GM12878 (cell line): ENCODE measurements at regions not wholly inside any gene's neighbourhood (a gene's known extent, or its start where the extent isn't known, plus 50 kb on each side); places are given as distances from the start of the nearest gene placed in this dataset.

Experiments
- ATAC-seq: fragments of 200-7000 bp; cut with Tn5 transposase; 3 replicates; pipeline ENCODE4 v1.9.1; 2020; ENCODE audit warnings: mild to moderate bottlenecking, moderate library complexity
- BruUV-seq: library from RNA; stranded (reverse); fragments of 400-500 nt; replicated peaks from 2 replicates; lab custom pipeline; 2021; lab: Mats Ljungman, UMichigan
- CTCF ChIA-PET: fragments of 300-600 bp; sonication (Branson Sonifier 250); formaldehyde crosslinking; extraction: SDS; loops from one replicate; lab custom pipeline; 2021; ENCODE audit warnings: inconsistent platforms; lab: Yijun Ruan, JAX
- POLR2A ChIA-PET: fragments of 350-600 bp; formaldehyde crosslinking; extraction: SDS; loops from one replicate; lab custom pipeline; 2021; ENCODE audit warnings: inconsistent platforms; lab: Charles Lee
- RAD21 ChIA-PET: fragments of 300-600 bp; sonication (Branson Sonifier 250); formaldehyde crosslinking; loops from one replicate; lab custom pipeline; 2023; ENCODE audit warnings: antibody characterized with exemption; ENCODE audit not compliant: unreplicated experiment; lab: Charles Lee
- SMC1A ChIA-PET: fragments of 300-600 bp; sonication (Branson Sonifier 250); formaldehyde crosslinking; loops from one replicate; lab custom pipeline; 2023; ENCODE audit not compliant: unreplicated experiment, uncharacterized antibody; lab: Charles Lee
- DNase-seq: peaks from one replicate; pipeline ENCODE4 v3.0.0-alpha.2; 2011; ENCODE audit warnings: low read depth, low spot score
- FAIRE-seq: peaks from 3 replicates; lab custom pipeline; 2011; peaks lifted over from hg19 to GRCh38; lab: Jason Lieb, UNC
- H2AFZ ChIP-seq: 2 replicates; pipeline ENCODE4 v1.6.0; 2011; ENCODE audit warnings: low read depth, low read length, control low read depth; ENCODE audit not compliant: control insufficient read depth
- H3K27ac ChIP-seq: 2 replicates; pipeline ENCODE4 v1.5.1; 2011; ENCODE audit warnings: control low read depth; ENCODE audit not compliant: control insufficient read depth, insufficient read depth
- H3K27me3 ChIP-seq, 2 experiments: replicated peaks in 1 of 2; 2 replicates each; pipeline versions ENCODE4 v1.6.0 to v1.6.1; 2011; ENCODE audit warnings: low read length in 1 of 2; ENCODE audit not compliant: control insufficient read depth in 2 of 2, insufficient read depth in 2 of 2
- H3K36me3 ChIP-seq, 2 experiments: 2 replicates each; pipeline ENCODE4 v1.5.1; 2011; ENCODE audit warnings: low read length in 1 of 2; ENCODE audit not compliant: control insufficient read depth in 2 of 2, insufficient read depth in 2 of 2
- H3K4me1 ChIP-seq: 2 replicates; pipeline ENCODE4 v1.6.1; 2011; ENCODE audit warnings: mild to moderate bottlenecking, low read length, moderate library complexity, mixed read lengths; ENCODE audit not compliant: control insufficient read depth, insufficient read depth
- H3K4me2 ChIP-seq: 2 replicates; pipeline ENCODE4 v1.6.0; 2011; ENCODE audit warnings: control low read depth; ENCODE audit not compliant: control insufficient read depth, insufficient read depth
- H3K4me3 ChIP-seq: fragments of 200-600 bp; sonication (generic); 2 replicates; pipeline ENCODE4 v1.5.1; 2016
- H3K79me2 ChIP-seq: 2 replicates; pipeline ENCODE4 v1.6.0; 2011; ENCODE audit warnings: low read length; ENCODE audit not compliant: control insufficient read depth, insufficient read depth
- H3K9ac ChIP-seq: 2 replicates; pipeline ENCODE4 v1.8.0; 2011; ENCODE audit warnings: low read length, control low read depth, mixed read lengths; ENCODE audit not compliant: control insufficient read depth, insufficient read depth
- H3K9me3 ChIP-seq: replicated peaks from 3 replicates; pipeline ENCODE4 v1.5.1; 2011; ENCODE audit warnings: mild to moderate bottlenecking, low read length; ENCODE audit not compliant: control insufficient read depth, insufficient read depth
- H4K20me1 ChIP-seq: 2 replicates; pipeline ENCODE4 v1.6.0; 2011; ENCODE audit not compliant: control insufficient read depth, insufficient read depth
- EGR1 ChIP-seq, 2 experiments: IDR thresholded peaks; 1 replicate in 1 of 2; 2 replicates in 1 of 2; pipeline ENCODE4 v1.6.1; 2011 to 2012; ENCODE audit warnings: low read depth in 2 of 2, low read length in 2 of 2, borderline replicate concordance in 1 of 2, mild to moderate bottlenecking in 1 of 2, moderate library complexity in 1 of 2
- ESRRA ChIP-seq: IDR thresholded peaks from 2 replicates; pipeline ENCODE4 v1.6.1; 2012; ENCODE audit warnings: mild to moderate bottlenecking, low read length, improper control_type of control experiment
- GATAD2B ChIP-seq: fragments of 450-650 bp; conservative IDR thresholded peaks from 2 replicates; pipeline ENCODE4 v1.6.1; 2017; ENCODE audit warnings: low read depth, mild to moderate bottlenecking, moderate library complexity
- HDGF ChIP-seq: fragments of 450-650 bp; IDR thresholded peaks from 2 replicates; pipeline ENCODE4 v1.6.1; 2016; ENCODE audit warnings: antibody characterized with exemption
- IRF3 ChIP-seq: fragments of 450-650 bp; IDR thresholded peaks from 2 replicates; pipeline ENCODE4 v1.6.1; 2014; ENCODE audit warnings: mild to moderate bottlenecking
- IRF5 ChIP-seq: fragments of 450-650 bp; IDR thresholded peaks from 2 replicates; pipeline ENCODE4 v1.6.1; 2017; ENCODE audit warnings: borderline replicate concordance
- MAX ChIP-seq: IDR thresholded peaks from 2 replicates; pipeline ENCODE4 v1.6.1; 2012; ENCODE audit warnings: low read depth, low read length, improper control_type of control experiment
- MYC ChIP-seq: IDR thresholded peaks from 2 replicates; pipeline ENCODE4 v1.6.1; 2011; ENCODE audit warnings: mild to moderate bottlenecking, low read length, moderate library complexity, inconsistent platforms; ENCODE audit not compliant: insufficient read depth, insufficient replicate concordance, insufficient read length, severe bottlenecking
- NFIC ChIP-seq: IDR thresholded peaks from 2 replicates; pipeline ENCODE4 v1.6.1; 2012; ENCODE audit warnings: low read depth, mild to moderate bottlenecking, inconsistent platforms, low read length, moderate library complexity
- NKRF ChIP-seq: fragments of 450-650 bp; conservative IDR thresholded peaks from 2 replicates; pipeline ENCODE4 v1.6.1; 2017; ENCODE audit warnings: mild to moderate bottlenecking, moderate library complexity
- NR2F1 ChIP-seq: fragments of 450-650 bp; conservative IDR thresholded peaks from 2 replicates; pipeline ENCODE4 v1.6.1; 2017; ENCODE audit warnings: mild to moderate bottlenecking
- POLR2AphosphoS5 ChIP-seq: IDR thresholded peaks from 2 replicates; pipeline ENCODE4 v1.6.1; 2011; ENCODE audit warnings: mild to moderate bottlenecking, low read length, inconsistent platforms
- SIX5 ChIP-seq: IDR thresholded peaks from 2 replicates; pipeline ENCODE4 v1.6.1; 2011; ENCODE audit warnings: mild to moderate bottlenecking, low read depth, low read length, moderate library complexity; ENCODE audit not compliant: severe bottlenecking
- SREBF2 ChIP-seq: IDR thresholded peaks from 2 replicates; pipeline ENCODE4 v1.6.1; 2012; ENCODE audit warnings: mild to moderate bottlenecking, low read length
- SRF ChIP-seq, 2 experiments: IDR thresholded peaks; 2 replicates each; pipeline ENCODE4 v1.6.1; 2011; ENCODE audit warnings: low read depth in 2 of 2, low read length in 2 of 2, mild to moderate bottlenecking in 1 of 2, moderate library complexity in 1 of 2
- STAT1 ChIP-seq: fragments of 450-650 bp; conservative IDR thresholded peaks from 2 replicates; pipeline ENCODE4 v1.6.1; 2014; ENCODE audit warnings: antibody characterized with exemption, mild to moderate bottlenecking
- TCF12 ChIP-seq: IDR thresholded peaks from 2 replicates; pipeline ENCODE4 v1.6.1; 2011; ENCODE audit warnings: low read depth, mild to moderate bottlenecking, low read length
- YY1 ChIP-seq: IDR thresholded peaks from 2 replicates; pipeline ENCODE4 v1.6.1; 2011; ENCODE audit warnings: low read depth, mild to moderate bottlenecking, low read length
- ZNF207 ChIP-seq: fragments of 450-650 bp; IDR thresholded peaks from 2 replicates; pipeline ENCODE4 v1.6.1; 2014; ENCODE audit warnings: antibody characterized with exemption, mild to moderate bottlenecking, borderline replicate concordance
- ZNF217 ChIP-seq: fragments of 450-650 bp; IDR thresholded peaks from 2 replicates; pipeline ENCODE4 v1.6.1; 2017; ENCODE audit warnings: antibody characterized with exemption, mild to moderate bottlenecking
- WGBS: methylation state at CpG from one replicate; pipeline ENCODE4 v1.1.6; 2016; ENCODE audit warnings: low lambda C conversion rate; ENCODE audit not compliant: insufficient replicate concordance, insufficient coverage; ENCODE audit errors: missing lambda C conversion rate; 5-methylcytosine and 5-hydroxymethylcytosine counted together
- in situ Hi-C: fragments of 300-500 bp; cut with MboI; formaldehyde crosslinking; loops from 9 replicates; pipeline ENCODE4 v1.14.3; 2018; ENCODE audit warnings: mixed read lengths
- intact Hi-C: fragments of 100-400 bp; cut with micrococcal nuclease; formaldehyde crosslinking; loops from one replicate; pipeline ENCODE4 v1.14.2; 2022; ENCODE audit not compliant: unreplicated experiment

- H3K4me2 ChIP-seq: no peak overlapping the region
- FAIRE-seq (no peak), ATAC-seq (peak; percentile 70), DNase-seq (no peak)
- no peaks in the 10 kb centered on the region for H4K20me1 ChIP-seq
- in situ Hi-C loops: no loop called here
- RAD21 ChIA-PET: interaction anchor here (0.9 to 1.5 kb wide), 3 partner anchors 14 to 183 kb away, joined by 3 to 4 read pairs (median 3); no protein-coding TSS in a partner anchor
- intact Hi-C loops: no loop called here
- no peaks in the 10 kb centered on the region for H3K27me3 ChIP-seq
- H3K4me3 ChIP-seq: no peak overlapping the region
- H2AFZ ChIP-seq: no peak overlapping the region
- TF ChIP-seq SIX5: no peak
- TF ChIP-seq EGR1 (IDR thresholded peaks at IDR 0.05; ENCODE audit: borderline replicate concordance in 1 of 2, low read depth in 2 of 2, low read length in 2 of 2): no peak
- no peak for TF ChIP-seq HDGF
- no peak for TF ChIP-seq POLR2AphosphoS5
- TF ChIP-seq TCF12: no peak
- TF ChIP-seq NKRF: no peak
- TF ChIP-seq NFIC: no peak
- TF ChIP-seq ESRRA: no peak
- no peak for TF ChIP-seq GATAD2B
- TF ChIP-seq MAX: no peak
- no peak for TF ChIP-seq ZNF207
- no peak for TF ChIP-seq IRF5
- no peak for TF ChIP-seq NR2F1
- no peak for TF ChIP-seq YY1
- TF ChIP-seq MYC: no peak
- TF ChIP-seq SRF (IDR thresholded peaks at IDR 0.05; ENCODE audit: low read depth in 2 of 2, low read length in 2 of 2): no peak
- no peak for TF ChIP-seq STAT1
- no peak for TF ChIP-seq IRF3
- TF ChIP-seq ZNF217: no peak
- no peak for TF ChIP-seq SREBF2
- no peaks in the 10 kb centered on the region for H3K4me1 ChIP-seq
- no peaks in the 10 kb centered on the region for H3K79me2 ChIP-seq
- H3K9me3 ChIP-seq: no peaks in the 10 kb centered on the region
- 42% methylated on average over 5 of the region's 5 CpGs for WGBS
- no TSS peak for BruUV-seq
- H3K36me3 ChIP-seq: no peaks in the 10 kb centered on the region
- CTCF ChIA-PET: no interaction called here
- H3K9ac ChIP-seq: no peak overlapping the region
- SMC1A ChIA-PET: interaction anchor here (0.9 to 1.9 kb wide), 4 partner anchors 9 to 128 kb away, joined by 3 to 5 read pairs (median 4); no protein-coding TSS in a partner anchor
- POLR2A ChIA-PET: interaction anchor here (0.6 to 0.7 kb wide), 2 partner anchors 15 to 54 kb away, joined by 3 to 4 read pairs; no protein-coding TSS in a partner anchor
- H3K27ac ChIP-seq: no peak overlapping the region
These were observed 92.8 kb upstream of the PARD3 start for GRCh38 chr10:34907743-34908430.
